ENCODE measurements at regions not wholly inside any gene's neighbourhood (a gene's known extent, or its start where the extent isn't known, plus 50 kb on each side); places are given as distances from the start of the nearest gene placed in this dataset.

DNA sequence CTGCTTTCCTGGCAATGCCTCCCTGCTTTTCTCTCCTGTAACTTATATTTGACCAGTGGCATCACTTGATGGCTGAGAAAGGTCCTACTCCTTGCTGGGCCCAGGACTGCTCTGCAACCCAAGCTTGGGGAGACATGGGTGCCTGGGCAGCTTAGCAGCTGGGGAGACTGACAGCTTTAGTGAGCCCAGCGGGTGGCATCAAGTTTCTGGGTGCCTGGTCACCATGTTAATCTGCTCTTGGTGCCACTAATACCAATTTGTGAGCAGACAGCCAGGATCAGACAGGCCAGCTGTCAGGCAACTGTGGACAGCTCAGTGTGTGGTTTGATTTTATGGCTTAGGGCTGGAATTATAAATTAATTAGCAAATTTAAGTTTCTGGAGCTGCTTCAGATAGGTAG lies 144.8 kb upstream of the GLI2 start:
- Histone ChIP-seq H3K4me1 (ENCODE audit: insufficient read depth) (peaks cover 8% of the 10 kb centered on the region), H2AFZ (no peak overlapping the region), H3K27me3 (peaks cover 21% of the 10 kb centered on the region), H3K79me2 (no peaks in the 10 kb centered on the region), H3K4me3 (no peak overlapping the region), H3K4me2 (no peak overlapping the region), H4K20me1 (ENCODE audit: insufficient read depth, poor library complexity, severe bottlenecking) (no peaks in the 10 kb centered on the region), H3K9me2 (replicated peaks; ENCODE audit: insufficient read depth) (no peaks in the 10 kb centered on the region), H3K36me3 (replicated peaks; ENCODE audit: insufficient read depth, low read depth) (no peaks in the 10 kb centered on the region), H3K27ac (no peak overlapping the region), H3K9me3 (ENCODE audit: low read depth) (no peaks in the 10 kb centered on the region)
- no peak for TF ChIP-seq EZH2phosphoT487 (IDR thresholded peaks at IDR 0.05; ENCODE audit: low read depth, severe bottlenecking, unreplicated experiment)
- no peak for TF ChIP-seq CTCF (IDR thresholded peaks at IDR 0.05; ENCODE audit: poor library complexity)
- no peak for TF ChIP-seq EZH2 (IDR thresholded peaks at IDR 0.05; ENCODE audit: borderline replicate concordance)
- 87% methylated on average over 1 of the region's 1 CpG for WGBS (ENCODE audit: low lambda C conversion rate, missing lambda C conversion rate)
- no peak for DNase-seq (ENCODE audit: low spot score)

DNA sequence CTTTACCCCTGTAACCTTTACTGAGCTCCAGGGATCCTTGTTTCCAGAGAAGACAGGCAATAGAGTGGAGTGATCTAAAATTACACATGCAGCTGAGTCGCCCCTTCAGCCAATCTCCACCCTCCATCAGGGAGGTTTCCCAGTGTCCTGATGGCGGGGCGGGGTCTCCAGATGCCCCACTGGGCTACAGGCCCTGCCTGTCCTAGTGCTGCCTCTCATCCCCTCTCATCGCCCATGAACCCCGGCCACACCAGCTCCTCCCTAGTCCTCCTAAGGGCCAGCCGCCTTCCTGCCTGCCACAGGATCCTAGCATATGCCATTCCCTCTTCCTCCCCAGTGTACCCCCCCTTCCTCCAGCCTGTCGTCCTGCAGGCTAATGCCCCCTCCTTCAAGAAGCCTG lies 144.1 kb upstream of the GLI2 start:
- no peak overlapping the region for H2AFZ ChIP-seq
- WGBS (ENCODE audit: low lambda C conversion rate, missing lambda C conversion rate), result 94% methylated on average over 7 of the region's 7 CpGs
- peaks cover 15% of the 10 kb centered on the region for H3K27me3 ChIP-seq
- H3K27ac ChIP-seq, result no peak overlapping the region
- H3K4me2 ChIP-seq, result no peak overlapping the region
- peaks cover 8% of the 10 kb centered on the region for H3K4me1 ChIP-seq (ENCODE audit: insufficient read depth)
- H3K36me3 ChIP-seq (replicated peaks; ENCODE audit: insufficient read depth, low read depth), result no peaks in the 10 kb centered on the region
- H3K4me3 ChIP-seq, result no peak overlapping the region
- DNase-seq (ENCODE audit: low spot score), result no peak
- no peaks in the 10 kb centered on the region for H3K9me2 ChIP-seq (replicated peaks; ENCODE audit: insufficient read depth)
- H3K9me3 ChIP-seq (ENCODE audit: low read depth), result no peaks in the 10 kb centered on the region
- no peak for TF ChIP-seq EZH2phosphoT487 (IDR thresholded peaks at IDR 0.05; ENCODE audit: low read depth, severe bottlenecking, unreplicated experiment)
- TF ChIP-seq EZH2 (IDR thresholded peaks at IDR 0.05; ENCODE audit: borderline replicate concordance), result no peak
- no peak for TF ChIP-seq CTCF (IDR thresholded peaks at IDR 0.05; ENCODE audit: poor library complexity)
- no peaks in the 10 kb centered on the region for H3K79me2 ChIP-seq
- no peaks in the 10 kb centered on the region for H4K20me1 ChIP-seq (ENCODE audit: insufficient read depth, poor library complexity, severe bottlenecking)

DNA sequence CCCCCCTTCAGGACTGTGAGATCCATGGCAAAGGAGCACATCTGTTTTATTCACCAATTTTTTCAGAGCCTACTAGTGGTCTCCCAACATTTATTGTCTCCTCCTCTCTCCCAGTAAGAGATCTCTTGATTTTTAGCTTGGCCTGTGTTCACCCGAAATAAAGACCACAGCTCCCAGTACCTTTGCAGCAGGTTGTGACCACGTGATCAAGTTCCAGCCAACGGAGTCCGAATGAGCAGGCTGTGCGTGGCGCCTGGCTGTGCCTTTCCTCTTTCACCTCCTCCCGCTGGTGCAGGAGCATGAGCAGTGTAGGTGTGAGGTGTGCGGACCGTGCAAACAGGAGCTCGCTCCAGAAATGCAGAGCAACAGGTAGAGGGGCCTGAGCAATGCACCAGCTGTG lies 143.6 kb upstream of the GLI2 start:
- DNase-seq (ENCODE audit: low spot score), result no peak
- H3K9me2 ChIP-seq (replicated peaks; ENCODE audit: insufficient read depth), result no peaks in the 10 kb centered on the region
- WGBS (ENCODE audit: low lambda C conversion rate, missing lambda C conversion rate), result 82% methylated on average over 10 of the region's 10 CpGs

More for the DNA sequence above, 143.6 kb upstream of the GLI2 start:
- Histone ChIP-seq H3K9me3 (ENCODE audit: low read depth) (no peaks in the 10 kb centered on the region), H3K4me1 (ENCODE audit: insufficient read depth) (peaks cover 8% of the 10 kb centered on the region), H3K27me3 (peaks cover 10% of the 10 kb centered on the region), H3K4me3 (no peak overlapping the region), H2AFZ (no peak overlapping the region), H3K27ac (no peak overlapping the region), H3K79me2 (no peaks in the 10 kb centered on the region), H4K20me1 (ENCODE audit: insufficient read depth, poor library complexity, severe bottlenecking) (no peaks in the 10 kb centered on the region), H3K36me3 (replicated peaks; ENCODE audit: insufficient read depth, low read depth) (no peaks in the 10 kb centered on the region), H3K4me2 (no peak overlapping the region)
- TF ChIP-seq EZH2phosphoT487 (IDR thresholded peaks at IDR 0.05; ENCODE audit: low read depth, severe bottlenecking, unreplicated experiment) (no peak), CTCF (IDR thresholded peaks at IDR 0.05; ENCODE audit: poor library complexity) (no peak), EZH2 (IDR thresholded peaks at IDR 0.05; ENCODE audit: borderline replicate concordance) (no peak)

Measured in hepatocyte (in vitro differentiated cells).